HL-60 (cell line): ENCODE measurements at regions not wholly inside any gene's neighbourhood (a gene's known extent, or its start where the extent isn't known, plus 50 kb on each side); places are given as distances from the start of the nearest gene placed in this dataset.

Experiments
- DNase-seq, 2 experiments: peaks; one replicate each; pipeline ENCODE4 v3.0.0-alpha.2; 2010 to 2020; ENCODE audit warnings: low read depth in 1 of 2, low spot score in 1 of 2
- H3K27ac ChIP-seq: fragments of 250-450 bp; sonication (Bioruptor Pico); replicated peaks from 2 replicates; pipeline ENCODE4 v1.5.1; 2020; ENCODE audit warnings: mild to moderate bottlenecking, moderate library complexity
- H3K27me3 ChIP-seq: fragments of 250-450 bp; sonication (Bioruptor Pico); 2 replicates; pipeline ENCODE4 v1.5.1; 2021; ENCODE audit warnings: mild to moderate bottlenecking, moderate library complexity; ENCODE audit not compliant: insufficient read depth, poor library complexity, severe bottlenecking
- H3K4me3 ChIP-seq: replicated peaks from 2 replicates; pipeline ENCODE4 v1.5.1; 2011; ENCODE audit warnings: mild to moderate bottlenecking, control low read depth, low read length; ENCODE audit not compliant: insufficient read depth
- GABPA ChIP-seq: IDR thresholded peaks from 2 replicates; pipeline ENCODE4 v1.6.1; 2012; ENCODE audit warnings: low read depth
- POLR2AphosphoS5 ChIP-seq: IDR thresholded peaks from 2 replicates; pipeline ENCODE4 v1.6.1; 2012; ENCODE audit warnings: low read depth
- SPI1 ChIP-seq: IDR thresholded peaks from 2 replicates; pipeline ENCODE4 v1.6.1; 2012; ENCODE audit warnings: low read depth, mild to moderate bottlenecking, borderline replicate concordance
- TF ChIP-seq, protein P1 (sequence below): IDR thresholded peaks from one replicate; pipeline ENCODE4 v1.5.1; 2011; ENCODE audit warnings: low read length, control low read depth, inconsistent platforms; ENCODE audit not compliant: insufficient read depth
- TF ChIP-seq, protein P2 (sequence below): IDR thresholded peaks from 2 replicates; pipeline ENCODE4 v1.6.1; 2012; ENCODE audit warnings: low read depth; ENCODE audit not compliant: insufficient replicate concordance

DNA sequence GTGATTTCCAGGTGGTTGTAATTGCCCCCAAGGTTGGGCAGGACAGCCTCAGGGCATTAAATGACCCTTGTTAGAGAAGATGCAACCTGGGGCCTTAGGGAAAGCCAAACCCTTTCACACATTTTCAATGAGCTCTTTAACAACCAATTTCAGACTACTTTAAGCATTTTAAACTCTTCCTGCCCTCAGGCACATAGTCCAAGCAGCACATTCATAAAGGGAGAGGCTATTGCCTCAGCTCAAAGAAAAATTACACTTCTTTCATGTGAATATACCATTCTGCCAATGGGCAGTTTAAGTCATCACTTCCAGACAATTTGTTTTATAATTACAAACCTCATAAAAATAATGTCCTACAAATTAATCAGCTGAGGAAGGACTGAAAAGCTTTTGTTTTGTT lies 544.5 kb downstream of the NPIPA7 start:
- Histone ChIP-seq H3K4me3 (no peak overlapping the region), H3K27ac (no peak overlapping the region), H3K27me3 (peaks cover 2% of the 10 kb centered on the region)
- DNase-seq = no peak
- TF ChIP-seq, protein P1, sequence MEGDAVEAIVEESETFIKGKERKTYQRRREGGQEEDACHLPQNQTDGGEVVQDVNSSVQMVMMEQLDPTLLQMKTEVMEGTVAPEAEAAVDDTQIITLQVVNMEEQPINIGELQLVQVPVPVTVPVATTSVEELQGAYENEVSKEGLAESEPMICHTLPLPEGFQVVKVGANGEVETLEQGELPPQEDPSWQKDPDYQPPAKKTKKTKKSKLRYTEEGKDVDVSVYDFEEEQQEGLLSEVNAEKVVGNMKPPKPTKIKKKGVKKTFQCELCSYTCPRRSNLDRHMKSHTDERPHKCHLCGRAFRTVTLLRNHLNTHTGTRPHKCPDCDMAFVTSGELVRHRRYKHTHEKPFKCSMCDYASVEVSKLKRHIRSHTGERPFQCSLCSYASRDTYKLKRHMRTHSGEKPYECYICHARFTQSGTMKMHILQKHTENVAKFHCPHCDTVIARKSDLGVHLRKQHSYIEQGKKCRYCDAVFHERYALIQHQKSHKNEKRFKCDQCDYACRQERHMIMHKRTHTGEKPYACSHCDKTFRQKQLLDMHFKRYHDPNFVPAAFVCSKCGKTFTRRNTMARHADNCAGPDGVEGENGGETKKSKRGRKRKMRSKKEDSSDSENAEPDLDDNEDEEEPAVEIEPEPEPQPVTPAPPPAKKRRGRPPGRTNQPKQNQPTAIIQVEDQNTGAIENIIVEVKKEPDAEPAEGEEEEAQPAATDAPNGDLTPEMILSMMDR = no peak

GRCh38 chr16:16924613-16925012 lies 545.7 kb downstream of the NPIPA7 start:
- H3K4me3 ChIP-seq = no peak overlapping the region

GRCh38 chr16:16925432-16925831 lies 545.3 kb downstream of the XYLT1 start:
- H3K4me3 ChIP-seq = no peak overlapping the region
- TF ChIP-seq SPI1 (no peak), GABPA (no peak)
- TF ChIP-seq, protein P2, sequence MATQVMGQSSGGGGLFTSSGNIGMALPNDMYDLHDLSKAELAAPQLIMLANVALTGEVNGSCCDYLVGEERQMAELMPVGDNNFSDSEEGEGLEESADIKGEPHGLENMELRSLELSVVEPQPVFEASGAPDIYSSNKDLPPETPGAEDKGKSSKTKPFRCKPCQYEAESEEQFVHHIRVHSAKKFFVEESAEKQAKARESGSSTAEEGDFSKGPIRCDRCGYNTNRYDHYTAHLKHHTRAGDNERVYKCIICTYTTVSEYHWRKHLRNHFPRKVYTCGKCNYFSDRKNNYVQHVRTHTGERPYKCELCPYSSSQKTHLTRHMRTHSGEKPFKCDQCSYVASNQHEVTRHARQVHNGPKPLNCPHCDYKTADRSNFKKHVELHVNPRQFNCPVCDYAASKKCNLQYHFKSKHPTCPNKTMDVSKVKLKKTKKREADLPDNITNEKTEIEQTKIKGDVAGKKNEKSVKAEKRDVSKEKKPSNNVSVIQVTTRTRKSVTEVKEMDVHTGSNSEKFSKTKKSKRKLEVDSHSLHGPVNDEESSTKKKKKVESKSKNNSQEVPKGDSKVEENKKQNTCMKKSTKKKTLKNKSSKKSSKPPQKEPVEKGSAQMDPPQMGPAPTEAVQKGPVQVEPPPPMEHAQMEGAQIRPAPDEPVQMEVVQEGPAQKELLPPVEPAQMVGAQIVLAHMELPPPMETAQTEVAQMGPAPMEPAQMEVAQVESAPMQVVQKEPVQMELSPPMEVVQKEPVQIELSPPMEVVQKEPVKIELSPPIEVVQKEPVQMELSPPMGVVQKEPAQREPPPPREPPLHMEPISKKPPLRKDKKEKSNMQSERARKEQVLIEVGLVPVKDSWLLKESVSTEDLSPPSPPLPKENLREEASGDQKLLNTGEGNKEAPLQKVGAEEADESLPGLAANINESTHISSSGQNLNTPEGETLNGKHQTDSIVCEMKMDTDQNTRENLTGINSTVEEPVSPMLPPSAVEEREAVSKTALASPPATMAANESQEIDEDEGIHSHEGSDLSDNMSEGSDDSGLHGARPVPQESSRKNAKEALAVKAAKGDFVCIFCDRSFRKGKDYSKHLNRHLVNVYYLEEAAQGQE = no peak
- TF ChIP-seq, protein P1 = no peak
- H3K27me3 ChIP-seq = peaks cover 2% of the 10 kb centered on the region
- no peak overlapping the region for H3K27ac ChIP-seq
- DNase-seq = no peak

More at GRCh38 chr16:16924613-16925012, 545.7 kb downstream of the NPIPA7 start:
- Histone ChIP-seq H3K27ac (no peak overlapping the region), H3K27me3 (peaks cover 2% of the 10 kb centered on the region)
- no peak for DNase-seq
- no peak for TF ChIP-seq GABPA
- TF ChIP-seq, protein P2 = no peak
- TF ChIP-seq, protein P1 = no peak
- no peak for TF ChIP-seq POLR2AphosphoS5
- no peak for TF ChIP-seq SPI1

- Histone ChIP-seq H3K27ac (no peak overlapping the region), H3K4me3 (no peak overlapping the region), H3K27me3 (peaks cover 2% of the 10 kb centered on the region)
- DNase-seq = peak in 1 of 2 experiments; percentile 8
- TF ChIP-seq, protein P2 = no peak
- TF ChIP-seq, protein P1 = no peak
- TF ChIP-seq SPI1 = no peak
- TF ChIP-seq GABPA = no peak
- TF ChIP-seq POLR2AphosphoS5 = no peak
These were observed 542.1 kb downstream of the XYLT1 start for GRCh38 chr16:16928532-16929109.
